IMR-90 (cell line): ENCODE measurements at regions not wholly inside any gene's neighbourhood (a gene's known extent, or its start where the extent isn't known, plus 50 kb on each side); places are given as distances from the start of the nearest gene placed in this dataset.
"Not testable (repeated sequence)": the region's sequence is repeated elsewhere in the genome, so short reads cannot be mapped to it uniquely, and the experiment has no call there.

ENCODE experiments used
- ATAC-seq: fragments of 200-7000 bp; cut with Tn5 transposase; 2 replicates; pipeline ENCODE4 v1.9.1; 2020; ENCODE audit warnings: low read depth, mild to moderate bottlenecking, moderate library complexity
- BruUV-seq: library from RNA; stranded (reverse); fragments of 400-500 nt; replicated peaks from 2 replicates; lab custom pipeline; 2021; lab: Mats Ljungman, UMichigan
- CTCF ChIA-PET: fragments of 300-600 bp; formaldehyde crosslinking; extraction: SDS; loops from one replicate; lab custom pipeline; 2021; ENCODE audit warnings: antibody characterized with exemption; lab: Yijun Ruan, JAX
- POLR2A ChIA-PET: fragments of 300-600 bp; sonication (Branson Sonifier 250); formaldehyde crosslinking; loops from one replicate; lab custom pipeline; 2022; ENCODE audit warnings: antibody characterized with exemption; ENCODE audit not compliant: unreplicated experiment; lab: Charles Lee
- DNase-seq: peaks from one replicate; pipeline ENCODE4 v3.0.0; 2013
- H2AFZ ChIP-seq: replicated peaks from 2 replicates; pipeline ENCODE3; 2013; ENCODE audit warnings: low read length, mild to moderate bottlenecking; ENCODE audit not compliant: poor library complexity
- H2AK5ac ChIP-seq: 2 replicates; pipeline ENCODE4 v1.6.1; 2013; ENCODE audit warnings: low read depth, low read length, inconsistent platforms
- H2AK9ac ChIP-seq: replicated peaks from 2 replicates; pipeline ENCODE3; 2013; ENCODE audit warnings: mild to moderate bottlenecking, low read depth, low read length, moderate library complexity; ENCODE audit not compliant: poor library complexity
- H2BK120ac ChIP-seq: 2 replicates; pipeline ENCODE4 v1.6.1; 2013; ENCODE audit warnings: low read depth, low read length, inconsistent platforms
- H2BK15ac ChIP-seq: 3 replicates; pipeline ENCODE4 v1.6.1; 2013; ENCODE audit warnings: low read depth, low read length, inconsistent platforms
- H2BK20ac ChIP-seq: 2 replicates; pipeline ENCODE4 v1.6.1; 2013; ENCODE audit warnings: low read depth, mild to moderate bottlenecking, inconsistent platforms, low read length, moderate library complexity
- H2BK5ac ChIP-seq: 2 replicates; pipeline ENCODE4 v1.6.1; 2013; ENCODE audit warnings: mild to moderate bottlenecking, low read depth, low read length, inconsistent platforms; ENCODE audit not compliant: poor library complexity, severe bottlenecking
- H3K14ac ChIP-seq: replicated peaks from 2 replicates; pipeline ENCODE4 v1.6.1; 2013; ENCODE audit warnings: low read depth, low read length, inconsistent platforms
- H3K18ac ChIP-seq: 2 replicates; pipeline ENCODE4 v1.6.1; 2013; ENCODE audit warnings: low read depth, low read length, control low read depth
- H3K23ac ChIP-seq: 2 replicates; pipeline ENCODE4 v1.6.1; 2013; ENCODE audit warnings: low read depth, low read length, inconsistent platforms
- H3K27ac ChIP-seq: 2 replicates; pipeline ENCODE4 v1.5.1; 2013; ENCODE audit warnings: mild to moderate bottlenecking, control low read depth, low read length; ENCODE audit not compliant: insufficient read depth
- H3K27me3 ChIP-seq: 2 replicates; pipeline ENCODE4 v1.6.1; 2013; ENCODE audit warnings: low read length; ENCODE audit not compliant: control insufficient read depth, insufficient read depth
- H3K36me3 ChIP-seq: 2 replicates; pipeline ENCODE4 v1.6.1; 2013; ENCODE audit warnings: low read length, mixed read lengths; ENCODE audit not compliant: control insufficient read depth, insufficient read depth
- H3K4ac ChIP-seq: 2 replicates; pipeline ENCODE4 v1.6.1; 2013; ENCODE audit warnings: low read depth, low read length, inconsistent platforms
- H3K4me1 ChIP-seq: 2 replicates; pipeline ENCODE4 v1.6.1; 2013; ENCODE audit warnings: low read length, mixed read lengths; ENCODE audit not compliant: control insufficient read depth, insufficient read depth
- H3K4me2 ChIP-seq: 2 replicates; pipeline ENCODE4 v1.6.1; 2013; ENCODE audit warnings: low read depth, mild to moderate bottlenecking, control low read depth, low read length, moderate library complexity
- H3K4me3 ChIP-seq: 2 replicates; pipeline ENCODE4 v1.5.1; 2013; ENCODE audit warnings: low read depth, mild to moderate bottlenecking, control low read depth, low read length, moderate library complexity; ENCODE audit not compliant: insufficient read depth
- H3K56ac ChIP-seq: 2 replicates; pipeline ENCODE4 v1.6.1; 2013; ENCODE audit warnings: low read length, inconsistent platforms; ENCODE audit not compliant: insufficient read depth; ENCODE audit errors: extremely low read depth
- H3K79me1 ChIP-seq, 2 experiments: 2 replicates each; pipeline ENCODE4 v1.6.1; 2013; ENCODE audit warnings: low read length in 2 of 2, inconsistent platforms in 1 of 2, low read depth in 1 of 2
- H3K9ac ChIP-seq: 2 replicates; pipeline ENCODE4 v1.6.1; 2013; ENCODE audit warnings: low read depth, low read length, control low read depth
- H3K9me1 ChIP-seq: 2 replicates; pipeline ENCODE4 v1.6.1; 2013; ENCODE audit warnings: low read length, inconsistent platforms; ENCODE audit not compliant: insufficient read depth
- H3K9me3 ChIP-seq: 2 replicates; pipeline ENCODE4 v1.6.1; 2013; ENCODE audit warnings: low read length; ENCODE audit not compliant: control insufficient read depth, insufficient read depth
- H4K20me1 ChIP-seq: 2 replicates; pipeline ENCODE4 v1.6.1; 2013; ENCODE audit warnings: low read length, inconsistent platforms; ENCODE audit not compliant: insufficient read depth
- H4K5ac ChIP-seq: 2 replicates; pipeline ENCODE4 v1.6.1; 2013; ENCODE audit warnings: mild to moderate bottlenecking, low read depth, low read length, control low read depth
- H4K8ac ChIP-seq, 2 experiments: 2 replicates each; pipeline ENCODE4 v1.6.1; 2013; ENCODE audit warnings: low read depth in 2 of 2, low read length in 2 of 2, control low read depth in 1 of 2, inconsistent platforms in 1 of 2
- H4K91ac ChIP-seq: 2 replicates; pipeline ENCODE4 v1.6.1; 2013; ENCODE audit warnings: low read depth, low read length, inconsistent platforms; ENCODE audit not compliant: insufficient read depth
- WGBS, 2 experiments: methylation state at CpG; one replicate each; pipeline versions ENCODE4 v1.1.5 to v1.1.7; 2013; ENCODE audit warnings: missing lambda C conversion rate in 2 of 2; ENCODE audit not compliant: insufficient read length in 1 of 2; ENCODE audit errors: extremely low coverage in 2 of 2; 5-methylcytosine and 5-hydroxymethylcytosine counted together
- dilution Hi-C: fragments of 300-500 bp; cut with HindIII; formaldehyde crosslinking; loops from one replicate; pipeline ENCODE4 v1.14.3; 2018; ENCODE audit warnings: low sequenced_read_pairs; ENCODE audit not compliant: unreplicated experiment
- in situ Hi-C: fragments of 300-500 bp; cut with MboI; formaldehyde crosslinking; loops from 3 replicates; pipeline ENCODE4 v1.14.3; 2019; ENCODE audit warnings: low sequenced_read_pairs, inconsistent platforms, mixed read lengths
- intact Hi-C: fragments of 100-400 bp; cut with micrococcal nuclease; formaldehyde crosslinking; loops from 2 replicates; pipeline ENCODE4 v1.10.0; 2022

GRCh38 chr12:97723801-97724200 is 261.2 kb downstream of the RMST start:
- in situ Hi-C loops, CTCF ChIA-PET, H2AFZ ChIP-seq, H3K23ac ChIP-seq, POLR2A ChIA-PET, H3K56ac ChIP-seq, H2BK15ac ChIP-seq, H3K9me3 ChIP-seq, H3K27ac ChIP-seq, DNase-seq, dilution Hi-C loops, H3K4me1 ChIP-seq, H3K27me3 ChIP-seq, ATAC-seq, H4K20me1 ChIP-seq, H3K79me1 ChIP-seq, H3K14ac ChIP-seq, H3K9me1 ChIP-seq, H3K4me2 ChIP-seq, BruUV-seq, intact Hi-C loops, H2BK20ac ChIP-seq, H4K91ac ChIP-seq, H2BK5ac ChIP-seq, H3K9ac ChIP-seq, H3K18ac ChIP-seq, H2AK9ac ChIP-seq, H3K36me3 ChIP-seq, H3K4ac ChIP-seq, H2AK5ac ChIP-seq, H4K8ac ChIP-seq, H3K4me3 ChIP-seq, H4K5ac ChIP-seq, H2BK120ac ChIP-seq: not testable (repeated sequence)
- WGBS, 2 experiments, result 83% methylated on average over 8 of the region's 22 CpGs; no CpG with 5 or more reads in 1 of the 2 experiments
